Endothelial cell of umbilical vein (primary cell): ENCODE measurements at regions not wholly inside any gene's neighbourhood (a gene's known extent, or its start where the extent isn't known, plus 50 kb on each side); places are given as distances from the start of the nearest gene placed in this dataset.

Experiments
- CTCF ChIP-seq, 2 donors: IDR thresholded peaks; 1 replicate in 1 of 2; 2 replicates in 1 of 2; pipeline ENCODE4 v1.5.1; 2011; ENCODE audit warnings: low read length in 2 of 2, mild to moderate bottlenecking in 2 of 2, moderate library complexity in 2 of 2, control low read depth in 1 of 2, inconsistent platforms in 1 of 2, low read depth in 1 of 2; ENCODE audit not compliant: insufficient read depth in 1 of 2; ENCODE audit errors: extremely low read depth in 1 of 2
- EZH2 ChIP-seq: IDR thresholded peaks from 2 replicates; pipeline ENCODE4 v1.6.1; 2012; ENCODE audit warnings: borderline replicate concordance, low read depth, mild to moderate bottlenecking, moderate library complexity, low read length, inconsistent platforms; ENCODE audit not compliant: severe bottlenecking
- FOS ChIP-seq: IDR thresholded peaks from 2 replicates; pipeline ENCODE4 v1.6.1; 2011; ENCODE audit warnings: mild to moderate bottlenecking, low read length, moderate library complexity, borderline replicate concordance; ENCODE audit not compliant: insufficient read depth
- GATA2 ChIP-seq: IDR thresholded peaks from 2 replicates; pipeline ENCODE4 v1.7.0; 2011; ENCODE audit warnings: low read depth, mild to moderate bottlenecking, moderate library complexity, mixed read lengths, low read length; ENCODE audit not compliant: insufficient read length, insufficient read depth
- JUN ChIP-seq: IDR thresholded peaks from 2 replicates; pipeline ENCODE4 v1.6.1; 2011; ENCODE audit warnings: borderline replicate concordance, low read depth; ENCODE audit not compliant: insufficient read length, insufficient read depth
- MAX ChIP-seq: IDR thresholded peaks from 2 replicates; pipeline ENCODE4 v1.6.1; 2011; ENCODE audit not compliant: insufficient read depth, insufficient read length
- MYC ChIP-seq: IDR thresholded peaks from one replicate; pipeline ENCODE4 v1.6.1; 2011; ENCODE audit warnings: mild to moderate bottlenecking, low read depth, low read length
- POLR2A ChIP-seq: IDR thresholded peaks from 2 replicates; pipeline ENCODE4 v1.6.1; 2012; ENCODE audit warnings: low read depth, mild to moderate bottlenecking, control low read depth, low read length
- POLR2AphosphoS5 ChIP-seq: IDR thresholded peaks from 2 replicates; pipeline ENCODE4 v1.6.1; 2012; ENCODE audit warnings: low read depth, mild to moderate bottlenecking, control low read depth, low read length, moderate library complexity; ENCODE audit not compliant: insufficient read depth

- TF ChIP-seq CTCF (IDR thresholded peaks at IDR 0.05; ENCODE audit: extremely low read depth in 1 of 2, insufficient read depth in 1 of 2, low read depth in 1 of 2, low read length in 2 of 2) (no peak), POLR2AphosphoS5 (no peak), MAX (no peak), POLR2A (no peak), EZH2 (no peak), FOS (no peak), MYC (no peak), GATA2 (no peak), JUN (no peak)
Observed at GRCh38 chr12:69189378-69189978, 49.9 kb upstream of the CPSF6 start.
